ENCODE measurements at regions not wholly inside any gene's neighbourhood (a gene's known extent, or its start where the extent isn't known, plus 50 kb on each side); places are given as distances from the start of the nearest gene placed in this dataset.

- CTCF ChIA-PET = no interaction called here
- H3K4me3 ChIP-seq (replicated peaks in 1 of 3; ENCODE audit: insufficient read depth in 1 of 3, low read depth in 1 of 3, low read length in 3 of 3) = no peak overlapping the region
- no peaks in the 10 kb centered on the region for H3K79me2 ChIP-seq (ENCODE audit: control insufficient read depth, insufficient read depth, low read length)
- BruUV-seq (replicated peaks) = no TSS peak
- no peak overlapping the region for H3K9ac ChIP-seq (replicated peaks; ENCODE audit: extremely low read depth, insufficient read depth, low read length)
- no peak overlapping the region for H3K27ac ChIP-seq (ENCODE audit: insufficient read depth, low read depth, low read length)
- no peak overlapping the region for H3K4me2 ChIP-seq (ENCODE audit: insufficient read depth, low read length)
- dilution Hi-C loops (cut with MboI; ENCODE audit: extremely low pct_ligation_motif_present, low sequenced_read_pairs) (no loop called here), intact Hi-C loops (cut with micrococcal nuclease) (no loop called here)
- no peak overlapping the region for H2AFZ ChIP-seq (ENCODE audit: low read depth, low read length)
- POLR2A ChIA-PET = no interaction called here
- no peaks in the 10 kb centered on the region for H3K9me1 ChIP-seq (replicated peaks; ENCODE audit: control insufficient read depth, extremely low read depth, insufficient read depth, low read length)
- H3K36me3 ChIP-seq (ENCODE audit: control insufficient read depth in 2 of 2, extremely low read depth in 1 of 2, insufficient read depth in 2 of 2, low read length in 2 of 2) = no peaks in the 10 kb centered on the region
- no peaks in the 10 kb centered on the region for H3K9me3 ChIP-seq (replicated peaks; ENCODE audit: control insufficient read depth, insufficient read depth, low read length)
- H3K4me1 ChIP-seq (ENCODE audit: control insufficient read depth, extremely low read depth, insufficient read depth, low read length) = no peaks in the 10 kb centered on the region
- no peaks in the 10 kb centered on the region for H4K20me1 ChIP-seq (replicated peaks; ENCODE audit: control insufficient read depth, extremely low read depth, insufficient read depth, low read length)
- TF ChIP-seq EZH2 (IDR thresholded peaks at IDR 0.05; ENCODE audit: borderline replicate concordance, low read depth, low read length, severe bottlenecking) (no peak), CTCF (IDR thresholded peaks at IDR 0.05; ENCODE audit: extremely low read depth in 1 of 2, insufficient read depth in 1 of 2, low read depth in 1 of 2, low read length in 2 of 2) (no peak), GATA2 (IDR thresholded peaks at IDR 0.05; ENCODE audit: insufficient read depth, insufficient read length, low read depth, low read length) (no peak), POLR2AphosphoS5 (IDR thresholded peaks at IDR 0.05; ENCODE audit: insufficient read depth, low read depth, low read length) (no peak), MAX (IDR thresholded peaks at IDR 0.05; ENCODE audit: insufficient read depth, insufficient read length) (no peak), FOS (IDR thresholded peaks at IDR 0.05; ENCODE audit: borderline replicate concordance, insufficient read depth, low read length) (no peak), POLR2A (IDR thresholded peaks at IDR 0.05; ENCODE audit: low read depth, low read length) (no peak), MYC (IDR thresholded peaks at IDR 0.05; ENCODE audit: low read depth, low read length) (no peak)
- no peak for DNase-seq (ENCODE audit: low read depth, low spot score)
- FAIRE-seq = no peak
- H3K27me3 ChIP-seq (ENCODE audit: control insufficient read depth in 2 of 2, insufficient read depth in 2 of 2, low read length in 2 of 2) = peaks cover 0 to 2% of the 10 kb centered on the region in 2 experiments
Measured at GRCh38 chr5:108505608-108506007, 123.7 kb upstream of the FBXL17 start.

Data from endothelial cell of umbilical vein (primary cell).